ENCODE measurements at regions not wholly inside any gene's neighbourhood (a gene's known extent, or its start where the extent isn't known, plus 50 kb on each side); places are given as distances from the start of the nearest gene placed in this dataset.

DNA sequence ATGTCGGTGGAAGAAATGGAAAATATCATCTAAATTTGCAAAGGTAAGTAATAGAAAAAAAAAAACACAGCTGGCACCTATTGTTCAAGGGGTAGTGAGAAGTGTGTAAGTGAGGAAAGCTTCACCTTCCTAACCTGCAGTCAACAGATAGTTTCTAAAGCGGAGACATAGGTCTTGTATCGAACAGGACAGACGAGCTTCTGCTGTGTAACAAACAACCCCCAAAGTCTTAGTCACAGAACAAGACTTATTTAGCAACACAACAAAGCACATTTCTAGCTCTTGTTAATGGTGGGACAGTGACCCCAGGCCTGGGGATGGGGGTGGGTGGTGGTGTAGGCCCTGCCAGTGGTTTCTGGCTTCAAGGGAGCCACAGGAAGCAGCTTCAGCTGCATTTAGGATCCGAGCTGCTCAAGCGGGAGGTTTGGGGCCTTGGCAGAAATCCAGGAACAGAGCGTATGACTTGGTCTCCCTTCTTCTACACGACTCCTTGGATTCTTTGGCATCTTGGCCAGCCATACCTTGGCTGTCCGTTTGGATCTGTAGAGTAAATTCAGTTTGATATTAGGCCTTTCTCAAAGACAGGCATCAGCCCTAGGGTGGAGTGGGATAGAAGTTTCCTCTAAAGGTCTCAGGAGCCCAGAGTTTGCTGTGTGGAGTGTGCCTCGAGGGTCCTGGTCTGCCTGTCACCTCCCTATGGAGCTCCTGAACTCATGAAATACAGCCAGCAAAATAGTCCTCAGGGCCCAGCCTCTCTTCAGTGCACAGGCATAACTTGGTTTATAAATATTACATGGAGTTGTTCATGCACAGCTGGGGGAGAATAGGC lies 56.9 kb upstream of the SHH start:
- no peak overlapping the region for H4K5ac ChIP-seq (ENCODE audit: low read depth, low read length)
- in situ Hi-C loops (cut with MboI; ENCODE audit: low sequenced_read_pairs) = no loop called here
- no peak overlapping the region for H2BK120ac ChIP-seq (ENCODE audit: low read depth, low read length)
- no peak overlapping the region for H3K14ac ChIP-seq (replicated peaks; ENCODE audit: low read depth, low read length)
- no peak overlapping the region for H3K56ac ChIP-seq (ENCODE audit: extremely low read depth, insufficient read depth, low read length)
- intact Hi-C loops (cut with micrococcal nuclease) = no loop called here
- ChIA-PET POLR2A (ENCODE audit: unreplicated experiment) (no interaction called here), CTCF (interaction anchor here (1.1 kb wide), 1 partner anchor 8 kb away, joined by 4 read pairs; no protein-coding TSS in a partner anchor)
- H4K91ac ChIP-seq (ENCODE audit: insufficient read depth, low read depth, low read length) = no peak overlapping the region
- no peak overlapping the region for H2AFZ ChIP-seq (replicated peaks; ENCODE audit: low read length, poor library complexity)
- H4K8ac ChIP-seq (ENCODE audit: low read depth in 2 of 2, low read length in 2 of 2) = no peak overlapping the region
- H3K9ac ChIP-seq (ENCODE audit: low read depth, low read length) = no peak overlapping the region
- ATAC-seq (ENCODE audit: low read depth) = no peak
- no peaks in the 10 kb centered on the region for H3K4me1 ChIP-seq (ENCODE audit: control insufficient read depth, insufficient read depth, low read length)
- H2BK5ac ChIP-seq (ENCODE audit: low read depth, low read length, poor library complexity, severe bottlenecking) = no peak overlapping the region
- no peak overlapping the region for H3K4ac ChIP-seq (ENCODE audit: low read depth, low read length)
- H3K18ac ChIP-seq (ENCODE audit: low read depth, low read length) = no peak overlapping the region
- H3K79me1 ChIP-seq (ENCODE audit: low read depth in 1 of 2, low read length in 2 of 2) = no peaks in the 10 kb centered on the region
- H3K4me3 ChIP-seq (ENCODE audit: insufficient read depth, low read depth, low read length) = no peak overlapping the region
- no peak overlapping the region for H2AK9ac ChIP-seq (replicated peaks; ENCODE audit: low read depth, low read length, poor library complexity)
- no peak overlapping the region for H2BK15ac ChIP-seq (ENCODE audit: low read depth, low read length)
- H3K4me2 ChIP-seq (ENCODE audit: low read depth, low read length) = no peak overlapping the region
- peaks cover 9% of the 10 kb centered on the region; the same call in 1 of the 2 replicates for H3K9me3 ChIP-seq (ENCODE audit: control insufficient read depth, insufficient read depth, low read length)
- no peak overlapping the region for H3K27ac ChIP-seq (ENCODE audit: insufficient read depth, low read length)
- H3K27me3 ChIP-seq (ENCODE audit: control insufficient read depth, insufficient read depth, low read length) = no peaks in the 10 kb centered on the region
- no peaks in the 10 kb centered on the region for H4K20me1 ChIP-seq (ENCODE audit: insufficient read depth, low read length)
- WGBS, 2 experiments (ENCODE audit: extremely low coverage in 2 of 2, insufficient read length in 1 of 2) = no CpG with 5 or more reads among the region's 10 CpGs
- H2BK20ac ChIP-seq (ENCODE audit: low read depth, low read length) = no peak overlapping the region
- no peak overlapping the region for H2AK5ac ChIP-seq (ENCODE audit: low read depth, low read length)
- no TSS peak for BruUV-seq (replicated peaks)
- dilution Hi-C loops (cut with HindIII; ENCODE audit: low sequenced_read_pairs, unreplicated experiment) = no loop called here
- TF ChIP-seq CHD1 (IDR thresholded peaks at IDR 0.05; ENCODE audit: low read depth, low read length) (no peak), MAZ (IDR thresholded peaks at IDR 0.05; ENCODE audit: borderline replicate concordance, low read depth, low read length) (no peak), MAFK (IDR thresholded peaks at IDR 0.05; ENCODE audit: low read depth, low read length) (no peak), RAD21 (IDR thresholded peaks at IDR 0.05; ENCODE audit: low read length) (no peak)
- TF ChIP-seq, protein P1, sequence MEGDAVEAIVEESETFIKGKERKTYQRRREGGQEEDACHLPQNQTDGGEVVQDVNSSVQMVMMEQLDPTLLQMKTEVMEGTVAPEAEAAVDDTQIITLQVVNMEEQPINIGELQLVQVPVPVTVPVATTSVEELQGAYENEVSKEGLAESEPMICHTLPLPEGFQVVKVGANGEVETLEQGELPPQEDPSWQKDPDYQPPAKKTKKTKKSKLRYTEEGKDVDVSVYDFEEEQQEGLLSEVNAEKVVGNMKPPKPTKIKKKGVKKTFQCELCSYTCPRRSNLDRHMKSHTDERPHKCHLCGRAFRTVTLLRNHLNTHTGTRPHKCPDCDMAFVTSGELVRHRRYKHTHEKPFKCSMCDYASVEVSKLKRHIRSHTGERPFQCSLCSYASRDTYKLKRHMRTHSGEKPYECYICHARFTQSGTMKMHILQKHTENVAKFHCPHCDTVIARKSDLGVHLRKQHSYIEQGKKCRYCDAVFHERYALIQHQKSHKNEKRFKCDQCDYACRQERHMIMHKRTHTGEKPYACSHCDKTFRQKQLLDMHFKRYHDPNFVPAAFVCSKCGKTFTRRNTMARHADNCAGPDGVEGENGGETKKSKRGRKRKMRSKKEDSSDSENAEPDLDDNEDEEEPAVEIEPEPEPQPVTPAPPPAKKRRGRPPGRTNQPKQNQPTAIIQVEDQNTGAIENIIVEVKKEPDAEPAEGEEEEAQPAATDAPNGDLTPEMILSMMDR (conservative IDR thresholded peaks at IDR 0.05; ENCODE audit: low read depth, low read length) = no peak
- H3K36me3 ChIP-seq (ENCODE audit: control insufficient read depth, insufficient read depth, low read length) = no peaks in the 10 kb centered on the region
- no peaks in the 10 kb centered on the region for H3K9me1 ChIP-seq (ENCODE audit: insufficient read depth, low read length)
- H3K23ac ChIP-seq (ENCODE audit: low read depth, low read length) = no peak overlapping the region
- no peak for DNase-seq
